ENCODE measurements at regions not wholly inside any gene's neighbourhood (a gene's known extent, or its start where the extent isn't known, plus 50 kb on each side); places are given as distances from the start of the nearest gene placed in this dataset.

GRCh38 chr16:72620348-72620747, 427.6 kb downstream of the ZFHX3 start:
- TF ChIP-seq ELF1 (IDR thresholded peaks at IDR 0.05; ENCODE audit: borderline replicate concordance, low read depth) (no peak), REST (IDR thresholded peaks at IDR 0.05; ENCODE audit: low read depth) (no peak), SIN3A (IDR thresholded peaks at IDR 0.05; ENCODE audit: low read depth) (no peak), ZNF274 (IDR thresholded peaks at IDR 0.05; ENCODE audit: low read depth, low read length) (no peak), FOSL1 (IDR thresholded peaks at IDR 0.05; ENCODE audit: low read depth) (no peak), JUND (IDR thresholded peaks at IDR 0.05) (no peak), EGR1 (IDR thresholded peaks at IDR 0.05; ENCODE audit: low read depth) (no peak), TCF7L2 (IDR thresholded peaks at IDR 0.05; ENCODE audit: borderline replicate concordance, extremely low read depth, insufficient read depth, insufficient read length) (no peak)
- TF ChIP-seq, protein P1, sequence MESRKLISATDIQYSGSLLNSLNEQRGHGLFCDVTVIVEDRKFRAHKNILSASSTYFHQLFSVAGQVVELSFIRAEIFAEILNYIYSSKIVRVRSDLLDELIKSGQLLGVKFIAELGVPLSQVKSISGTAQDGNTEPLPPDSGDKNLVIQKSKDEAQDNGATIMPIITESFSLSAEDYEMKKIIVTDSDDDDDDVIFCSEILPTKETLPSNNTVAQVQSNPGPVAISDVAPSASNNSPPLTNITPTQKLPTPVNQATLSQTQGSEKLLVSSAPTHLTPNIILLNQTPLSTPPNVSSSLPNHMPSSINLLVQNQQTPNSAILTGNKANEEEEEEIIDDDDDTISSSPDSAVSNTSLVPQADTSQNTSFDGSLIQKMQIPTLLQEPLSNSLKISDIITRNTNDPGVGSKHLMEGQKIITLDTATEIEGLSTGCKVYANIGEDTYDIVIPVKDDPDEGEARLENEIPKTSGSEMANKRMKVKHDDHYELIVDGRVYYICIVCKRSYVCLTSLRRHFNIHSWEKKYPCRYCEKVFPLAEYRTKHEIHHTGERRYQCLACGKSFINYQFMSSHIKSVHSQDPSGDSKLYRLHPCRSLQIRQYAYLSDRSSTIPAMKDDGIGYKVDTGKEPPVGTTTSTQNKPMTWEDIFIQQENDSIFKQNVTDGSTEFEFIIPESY (IDR thresholded peaks at IDR 0.05; ENCODE audit: extremely low read depth, insufficient replicate concordance, low read length), result no peak
- CTCF ChIA-PET, result no interaction called here
- Histone ChIP-seq H3K27me3 (ENCODE audit: insufficient read depth, low read length) (no peaks in the 10 kb centered on the region), H3K4me2 (ENCODE audit: low read length) (no peak overlapping the region), H3K4me1 (ENCODE audit: control insufficient read depth in 1 of 2, insufficient read depth in 2 of 2, low read length in 2 of 2) (no peaks in the 10 kb centered on the region), H3K79me2 (ENCODE audit: insufficient read depth, low read length) (peaks cover 27% of the 10 kb centered on the region), H3K9me2 (ENCODE audit: insufficient read depth) (no peaks in the 10 kb centered on the region), H2AFZ (ENCODE audit: low read depth, low read length, poor library complexity, severe bottlenecking) (no peak overlapping the region), H3K9me3 (ENCODE audit: control insufficient read depth in 1 of 2, insufficient read depth in 1 of 2, low read depth in 1 of 2, low read length in 2 of 2) (no peaks in the 10 kb centered on the region), H3K9ac (ENCODE audit: low read length) (no peak overlapping the region), H3K36me3 (ENCODE audit: control insufficient read depth in 1 of 2, insufficient read depth in 2 of 2, low read length in 2 of 2) (no peaks in the 10 kb centered on the region), H4K20me1 (ENCODE audit: insufficient read depth) (no peaks in the 10 kb centered on the region), H3K27ac (ENCODE audit: low read depth, low read length) (no peak overlapping the region), H3K4me3 (replicated peaks in 1 of 2; ENCODE audit: low read depth in 1 of 2, low read length in 2 of 2) (no peak overlapping the region)
- intact Hi-C loops (cut with micrococcal nuclease), result no loop called here
- no TSS peak for BruUV-seq (replicated peaks)
- DNase-seq (ENCODE audit: low read depth, low spot score) (no peak), ATAC-seq (no peak)
- POLR2A ChIA-PET, result no interaction called here
- RAD21 ChIA-PET (ENCODE audit: low non-redundant PET in 1 of 2, low total read pairs in 2 of 2, uncharacterized antibody in 2 of 2, unreplicated experiment in 2 of 2), result no interaction called here

Data from HCT116 (cell line).